HG03196 (cell line): ENCODE measurements at regions not wholly inside any gene's neighbourhood (a gene's known extent, or its start where the extent isn't known, plus 50 kb on each side); places are given as distances from the start of the nearest gene placed in this dataset.

Experiments used
- ATAC-seq: cut with Tn5 transposase; IDR thresholded peaks from one replicate; pipeline ENCODE4 v1.9.1; 2021; ENCODE audit not compliant: unreplicated experiment

DNA sequence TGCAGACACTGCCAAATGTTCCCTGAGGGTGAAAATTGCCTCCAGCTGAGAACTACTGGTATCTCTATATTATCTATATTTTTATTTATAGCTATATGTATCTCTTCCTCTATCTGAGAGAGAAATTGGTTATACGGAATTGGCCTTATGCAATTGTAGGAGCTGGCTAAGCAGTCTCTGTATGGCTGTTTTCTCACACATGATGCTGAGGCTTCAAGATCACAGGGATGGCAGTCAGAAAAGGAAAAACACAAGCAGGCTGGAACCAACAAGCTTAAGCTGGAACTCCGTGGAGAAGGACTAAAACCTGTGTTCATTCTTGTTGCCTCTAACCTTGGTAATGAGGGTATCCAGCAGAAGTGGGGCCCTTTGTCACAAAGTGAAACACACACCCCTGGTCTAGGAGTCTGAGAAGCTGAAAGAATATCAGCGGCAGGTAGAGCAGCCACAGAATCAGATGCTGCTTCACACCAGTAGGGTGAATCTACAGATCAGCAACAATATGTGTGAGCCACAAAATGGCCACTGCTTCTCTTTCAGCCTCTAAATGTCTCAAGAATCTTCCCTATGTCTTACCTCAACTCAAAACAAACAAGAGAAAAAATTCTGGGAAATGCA, 166.5 kb upstream of the PPP1R2C start:
- ATAC-seq, result peak; percentile 39

DNA sequence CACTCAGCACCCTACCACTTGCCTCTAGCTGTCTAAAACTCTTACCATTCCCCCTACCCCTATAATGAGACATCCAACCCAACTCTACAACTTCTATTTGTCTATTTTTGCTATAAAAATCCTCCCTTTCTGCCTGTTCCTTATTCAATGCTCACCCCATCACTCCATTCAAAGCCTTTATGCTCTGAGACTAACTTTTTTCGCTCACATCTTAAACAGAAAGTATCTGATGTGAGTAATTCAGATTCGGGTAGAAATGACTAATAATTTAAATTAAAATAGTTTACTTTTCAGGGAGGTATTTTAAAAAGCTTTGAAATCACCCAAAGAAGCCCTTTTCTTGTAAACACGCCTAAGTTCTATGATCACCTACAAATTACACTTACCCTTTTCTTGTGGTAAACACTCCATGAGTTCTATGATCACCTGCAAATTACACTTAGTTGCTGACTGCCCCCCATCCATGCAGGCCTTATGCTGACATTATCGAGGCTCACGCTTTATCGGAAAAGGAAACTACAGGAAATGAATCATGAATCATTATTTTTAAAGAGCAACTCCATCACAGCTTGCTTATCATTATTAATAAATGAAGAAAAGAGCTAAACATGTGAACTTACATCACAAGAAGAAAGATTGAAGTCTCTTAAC, 168.7 kb upstream of the PPP1R2C start:
- no peak for ATAC-seq

DNA sequence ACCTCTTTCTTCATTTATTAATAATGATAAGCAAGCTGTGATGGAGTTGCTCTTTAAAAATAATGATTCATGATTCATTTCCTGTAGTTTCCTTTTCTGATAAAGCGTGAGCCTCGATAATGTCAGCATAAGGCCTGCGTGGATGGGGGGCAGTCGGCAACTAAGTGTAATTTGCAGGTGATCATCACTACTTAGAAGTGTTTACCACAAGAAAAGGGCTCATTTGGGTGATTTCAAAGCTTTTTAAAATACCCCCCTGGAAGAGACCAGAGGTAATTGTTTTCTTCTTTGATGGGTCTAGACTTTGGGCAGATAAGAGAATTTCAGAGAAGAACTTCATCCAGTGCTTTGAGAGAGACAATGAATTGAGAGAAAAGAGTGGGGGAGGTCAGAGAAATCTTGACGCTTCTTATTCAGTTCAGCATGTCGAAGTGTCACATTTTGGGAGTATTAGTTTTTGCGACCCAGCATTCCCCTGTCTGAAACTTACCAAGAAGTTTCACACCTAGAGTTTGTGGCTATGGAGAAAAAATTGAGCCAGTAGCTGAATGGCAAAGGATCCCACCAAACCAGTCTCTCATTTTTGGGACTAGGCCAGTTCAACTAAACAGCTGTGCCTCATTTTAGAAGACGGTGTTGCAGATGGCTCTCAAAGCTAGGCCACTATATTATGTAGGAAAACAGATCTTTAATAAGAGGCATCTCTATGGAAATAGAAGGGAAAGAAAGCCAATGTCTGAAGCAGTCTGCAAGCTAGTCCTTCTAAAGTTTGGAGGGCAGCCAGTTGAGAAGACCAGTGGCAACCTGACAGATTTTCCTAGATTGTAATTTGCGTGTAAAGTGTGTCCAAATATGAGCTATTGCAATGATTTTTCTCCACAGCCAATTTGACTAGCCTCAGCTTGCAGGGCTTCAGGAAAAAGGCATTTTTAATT, 171.0 kb upstream of the PPP1R2C start:
- ATAC-seq, result no peak

DNA sequence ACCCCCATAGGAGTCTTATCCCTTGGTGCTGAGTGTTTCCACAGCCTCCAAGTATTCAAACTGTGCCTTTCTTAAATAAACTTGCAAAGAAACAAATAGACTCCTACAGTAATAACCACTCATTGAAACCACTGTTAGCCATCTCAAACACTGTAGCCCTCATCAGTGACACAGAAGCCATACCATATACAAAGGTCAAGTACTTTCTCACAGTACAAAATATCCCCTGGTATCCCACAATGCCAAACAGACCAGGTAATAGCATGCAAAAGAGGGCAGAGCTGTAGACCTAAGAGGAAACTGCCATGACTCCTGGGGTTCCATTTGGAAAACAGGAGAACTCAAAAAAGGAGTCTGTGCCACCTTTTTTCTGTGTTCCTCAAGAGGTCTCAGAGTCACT, 173.8 kb upstream of the PPP1R2C start:
- ATAC-seq, result no peak

DNA sequence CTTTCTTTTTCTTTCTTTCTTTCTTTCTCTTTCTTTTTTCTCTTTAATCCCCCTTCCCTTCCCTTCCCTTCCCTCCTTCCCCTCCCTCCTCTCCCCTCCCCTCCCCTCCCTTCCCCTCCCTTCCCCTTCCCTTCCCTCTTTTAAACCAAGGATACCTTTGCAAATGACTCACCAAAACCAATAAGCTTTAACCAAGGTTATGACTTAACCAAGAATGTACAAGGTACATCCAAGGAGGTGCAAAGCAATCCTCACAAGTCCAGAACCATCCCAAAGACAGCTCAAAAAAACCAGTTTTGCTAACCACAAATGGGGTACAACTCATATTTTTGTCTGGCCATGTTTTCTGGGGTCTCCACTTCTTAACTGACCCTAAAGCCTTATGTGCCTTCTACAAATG, 174.7 kb upstream of the PPP1R2C start:
- no peak for ATAC-seq

DNA sequence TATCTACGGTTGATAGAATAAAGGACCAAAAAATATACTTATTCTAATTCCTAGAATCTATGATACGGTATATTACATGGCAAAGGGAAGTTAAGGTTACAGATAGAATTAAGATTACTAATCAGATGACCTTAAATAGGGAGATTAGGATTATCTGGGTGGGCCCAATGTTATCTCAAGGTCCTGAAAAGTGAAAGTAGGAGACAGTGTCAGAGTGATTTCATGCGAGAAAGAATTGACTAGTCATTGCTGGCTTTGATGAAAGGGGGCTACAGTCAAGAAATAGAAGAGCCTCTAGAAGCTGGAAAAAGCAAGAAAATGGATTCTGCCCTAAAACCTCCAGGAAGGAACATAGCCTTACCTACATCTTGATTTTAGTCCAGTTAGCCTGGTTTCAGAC, 176.9 kb upstream of the PPP1R2C start:
- no peak for ATAC-seq

DNA sequence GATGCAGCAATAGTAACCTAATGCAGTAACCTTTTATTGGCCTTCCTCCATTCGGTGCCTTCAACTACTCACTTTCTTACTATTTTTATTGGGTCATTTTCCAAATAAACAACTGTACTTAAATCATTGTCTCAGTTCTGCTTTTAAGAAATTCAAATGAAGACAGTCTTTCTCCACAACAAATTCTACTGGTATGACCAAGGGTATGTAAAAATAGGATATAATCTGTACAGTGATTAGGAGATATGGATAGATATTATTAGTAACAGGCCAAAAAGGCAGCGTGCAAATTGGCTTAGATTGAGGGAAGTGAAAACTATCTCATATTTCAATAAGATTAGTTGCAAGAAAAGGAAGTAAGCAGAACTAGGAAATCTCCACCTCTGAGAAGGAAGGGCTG, 177.4 kb upstream of the PPP1R2C start:
- no peak for ATAC-seq

DNA sequence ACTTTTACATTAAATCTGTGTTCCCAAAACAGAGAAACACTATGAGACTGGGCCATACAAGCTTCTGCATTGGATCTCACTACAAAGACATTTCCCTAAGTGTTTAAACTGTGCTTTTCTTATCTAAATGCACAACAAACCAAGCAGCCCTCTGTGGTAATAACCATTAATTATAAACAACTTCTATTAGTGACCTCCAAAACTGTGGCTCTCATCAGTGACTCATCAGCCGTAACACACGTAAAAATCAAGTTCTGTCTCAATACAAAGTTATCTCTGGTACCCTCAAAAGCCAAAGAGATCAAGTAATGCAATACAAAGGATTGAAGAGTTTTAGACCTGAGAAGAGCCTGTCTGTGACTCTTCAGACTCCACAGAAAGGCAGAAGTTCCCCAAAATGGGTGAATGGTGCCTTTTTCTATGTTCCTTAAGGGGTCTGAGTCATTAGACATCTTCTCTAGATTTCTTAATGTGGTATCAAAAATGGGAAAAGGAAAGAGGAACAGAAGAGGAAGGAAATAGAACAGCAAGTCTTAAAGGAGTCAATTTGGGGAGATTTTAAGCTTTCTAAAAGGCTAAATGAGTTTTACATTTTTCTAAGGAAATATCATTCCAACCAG, 189.8 kb upstream of the PPP1R2C start:
- no peak for ATAC-seq

DNA sequence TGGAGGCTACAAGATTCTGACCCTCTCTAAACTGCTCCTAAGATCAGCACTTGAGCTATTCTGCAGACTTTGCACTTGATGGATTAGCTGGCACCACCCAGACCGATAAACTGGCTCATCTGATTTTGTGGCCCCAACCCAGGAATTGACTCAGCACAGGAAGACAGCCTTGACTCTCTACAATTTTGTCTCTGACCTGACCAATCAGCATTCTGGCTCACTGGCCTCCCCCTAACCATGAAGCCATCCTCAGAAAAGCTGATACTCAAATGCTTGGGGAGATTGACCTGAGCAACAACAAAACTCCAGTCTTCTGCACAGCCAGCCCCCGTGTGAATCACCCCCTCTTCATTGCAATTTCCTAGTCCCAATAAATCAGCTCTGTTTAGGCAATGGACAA, 195.4 kb upstream of the PPP1R2C start:
- no peak for ATAC-seq

DNA sequence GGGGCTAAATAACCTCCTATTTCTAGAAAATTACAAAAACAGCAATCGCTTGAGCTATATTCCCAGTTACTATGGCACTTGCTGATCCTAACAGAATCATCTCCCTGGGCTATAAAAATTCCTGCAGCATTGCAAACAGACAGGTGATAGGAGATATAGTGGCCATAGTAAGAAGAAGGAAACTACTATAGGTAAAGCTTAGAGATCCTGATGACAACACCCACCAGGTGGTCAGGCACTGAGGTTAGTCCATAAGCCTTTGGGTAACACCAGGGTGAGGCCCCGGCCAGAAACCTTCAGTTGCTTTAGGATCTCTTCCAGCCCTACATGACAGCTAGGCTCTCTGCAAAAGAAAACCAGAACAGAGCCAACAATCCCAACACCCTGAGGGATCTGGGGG, 197.9 kb upstream of the PPP1R2C start:
- ATAC-seq, result no peak

DNA sequence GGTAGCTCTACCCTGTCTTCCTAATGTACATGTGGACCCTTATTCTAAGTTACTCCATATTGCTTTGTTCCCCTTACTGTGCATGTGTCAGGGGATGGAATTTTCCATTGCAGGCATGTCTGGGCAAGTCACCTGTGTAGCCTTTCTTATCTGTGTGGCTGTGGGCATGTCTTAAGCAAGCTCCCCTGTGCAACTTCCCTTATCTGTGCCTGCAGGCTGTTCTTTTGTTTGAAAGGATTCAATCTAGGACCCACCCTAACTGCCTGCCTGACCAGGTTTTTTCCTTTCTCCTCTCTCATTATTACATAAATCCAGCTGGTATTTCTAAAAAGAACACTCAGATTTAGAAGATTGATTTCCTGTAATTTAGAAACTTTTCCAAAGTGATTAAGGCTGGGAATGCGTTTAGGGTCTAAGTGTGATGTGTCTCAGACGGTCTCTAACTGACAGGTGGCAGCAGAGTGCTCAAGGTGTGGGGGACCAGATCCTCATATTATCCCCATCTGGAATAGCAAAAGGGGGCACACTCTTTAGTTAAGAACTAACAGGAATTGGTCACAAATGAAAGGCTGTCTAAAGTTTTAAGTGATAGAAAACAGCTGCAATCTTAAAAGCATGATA, 198.9 kb upstream of the PPP1R2C start:
- ATAC-seq, result no peak

DNA sequence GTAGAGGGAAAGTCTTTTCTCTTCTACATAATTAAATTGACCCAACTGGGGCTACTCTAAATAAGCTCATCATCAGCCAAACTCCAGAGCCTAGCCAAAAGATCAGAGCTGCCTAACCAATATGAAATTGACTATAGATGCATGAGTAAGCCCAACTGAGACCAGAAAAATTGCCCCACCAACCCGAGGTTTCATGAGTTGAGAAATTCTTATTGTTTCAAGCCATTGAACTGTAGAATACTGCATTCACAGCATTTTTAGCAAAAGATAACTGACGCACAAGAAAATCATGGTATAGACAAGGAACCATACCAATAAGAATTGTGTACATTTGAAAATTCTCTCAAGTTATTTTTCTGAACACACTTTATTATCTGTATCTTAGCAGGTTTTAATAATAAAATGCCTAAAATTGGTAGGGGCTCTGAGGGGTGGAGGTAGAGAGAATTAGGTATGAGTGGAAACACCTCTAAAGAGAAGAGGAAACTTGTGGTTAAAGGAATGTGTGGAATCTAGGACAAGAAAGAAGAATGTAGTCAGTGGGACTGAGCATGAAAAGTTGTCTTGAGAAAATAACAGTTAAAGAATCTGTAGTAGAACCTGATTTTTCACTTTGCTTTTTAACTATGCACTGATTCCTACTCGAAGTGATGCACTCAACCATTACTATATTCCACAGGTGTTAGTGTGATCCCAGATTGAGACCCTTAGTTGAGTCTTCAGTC, 200.9 kb upstream of the PPP1R2C start:
- no peak for ATAC-seq

DNA sequence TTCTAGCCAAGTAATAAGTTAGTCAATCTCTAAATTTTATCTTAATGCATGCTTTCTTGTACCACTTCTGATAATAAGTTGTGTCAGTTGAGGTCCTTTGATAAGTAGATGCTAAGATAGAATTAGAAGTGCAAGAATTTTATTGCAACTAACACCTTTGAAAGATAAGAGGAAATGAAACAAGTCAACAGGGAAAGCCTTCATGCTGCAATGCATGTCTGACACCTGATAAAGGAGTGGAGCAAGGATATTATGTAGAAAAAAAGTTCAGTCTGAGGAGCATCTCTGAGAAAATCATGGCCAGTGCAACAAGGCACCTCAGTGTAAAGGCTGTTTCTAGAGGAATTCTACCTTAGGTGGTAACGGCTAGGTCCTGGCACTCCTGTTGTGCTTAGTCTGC, 210.7 kb upstream of the PPP1R2C start:
- no peak for ATAC-seq

DNA sequence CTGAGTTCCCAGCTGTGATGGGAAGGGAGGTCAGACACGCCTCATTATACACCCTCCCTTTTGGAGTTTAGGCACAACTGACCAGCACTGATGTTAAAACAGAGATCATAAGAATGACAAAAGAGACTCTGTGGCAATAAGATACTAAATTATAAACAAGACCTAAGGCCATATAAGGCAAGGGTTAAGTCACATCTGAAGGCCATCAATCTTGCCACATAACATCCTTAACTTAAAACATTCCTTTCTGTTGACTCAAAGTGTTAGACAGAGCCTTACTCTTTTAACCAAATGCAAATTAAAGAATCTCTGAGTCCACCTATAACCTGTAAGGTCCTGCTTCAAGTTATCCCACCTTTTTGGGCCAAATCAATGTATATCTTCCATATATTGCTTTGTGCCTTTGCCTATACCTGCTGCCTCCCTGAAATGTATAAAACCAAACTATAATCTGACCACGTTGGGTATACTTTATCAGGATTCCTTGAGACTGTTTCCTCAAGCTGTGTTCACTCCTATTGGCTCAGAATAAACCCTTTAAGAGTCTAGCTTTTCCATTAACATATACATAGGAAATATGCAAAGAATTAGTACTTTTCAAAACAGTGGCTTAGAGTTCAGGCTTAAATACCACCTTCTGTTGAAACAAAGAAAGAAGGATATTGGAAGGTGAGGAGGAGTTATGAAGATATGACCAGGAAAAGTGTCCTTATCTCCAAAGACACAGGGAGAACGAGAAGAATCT, 214.4 kb upstream of the PPP1R2C start:
- ATAC-seq, result no peak

DNA sequence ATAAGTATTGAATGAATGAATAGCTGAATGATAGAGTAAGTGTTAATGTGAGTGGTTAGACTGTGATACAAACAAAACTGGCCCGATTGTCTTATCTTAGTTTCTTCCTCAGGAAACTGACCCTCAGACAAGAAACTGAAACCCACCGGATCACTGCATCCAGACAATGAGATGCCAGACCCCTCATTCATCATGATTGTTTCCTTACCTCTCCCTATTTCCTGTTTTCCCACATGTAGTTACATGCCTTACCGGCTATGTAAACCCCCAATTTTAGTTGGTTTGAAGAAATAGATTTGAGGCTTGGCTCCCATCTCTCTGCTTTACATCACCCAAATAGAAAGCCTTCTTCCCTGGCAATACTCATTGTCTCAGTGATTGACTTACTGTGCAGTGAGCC, 218.9 kb upstream of the PPP1R2C start:
- ATAC-seq, result no peak

DNA sequence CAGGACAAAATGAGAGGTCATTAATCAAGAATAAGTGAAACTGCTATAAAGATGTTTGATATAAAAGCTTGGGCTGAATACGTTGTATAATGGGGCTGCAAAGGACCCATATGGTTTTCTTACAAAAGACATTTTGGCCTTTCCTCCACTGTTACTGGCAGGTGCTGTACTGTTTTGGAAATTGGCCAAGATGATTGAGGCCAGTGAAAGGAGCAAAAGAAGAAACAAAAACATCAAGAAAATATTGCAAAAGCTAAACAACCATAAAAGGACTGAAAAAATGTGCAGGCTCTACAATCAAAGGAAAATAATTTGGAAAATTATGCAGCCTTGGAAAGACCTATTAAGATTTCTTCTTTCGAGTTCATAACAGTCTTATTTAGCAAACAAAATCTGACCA, 222.2 kb upstream of the PPP1R2C start:
- no peak for ATAC-seq

DNA sequence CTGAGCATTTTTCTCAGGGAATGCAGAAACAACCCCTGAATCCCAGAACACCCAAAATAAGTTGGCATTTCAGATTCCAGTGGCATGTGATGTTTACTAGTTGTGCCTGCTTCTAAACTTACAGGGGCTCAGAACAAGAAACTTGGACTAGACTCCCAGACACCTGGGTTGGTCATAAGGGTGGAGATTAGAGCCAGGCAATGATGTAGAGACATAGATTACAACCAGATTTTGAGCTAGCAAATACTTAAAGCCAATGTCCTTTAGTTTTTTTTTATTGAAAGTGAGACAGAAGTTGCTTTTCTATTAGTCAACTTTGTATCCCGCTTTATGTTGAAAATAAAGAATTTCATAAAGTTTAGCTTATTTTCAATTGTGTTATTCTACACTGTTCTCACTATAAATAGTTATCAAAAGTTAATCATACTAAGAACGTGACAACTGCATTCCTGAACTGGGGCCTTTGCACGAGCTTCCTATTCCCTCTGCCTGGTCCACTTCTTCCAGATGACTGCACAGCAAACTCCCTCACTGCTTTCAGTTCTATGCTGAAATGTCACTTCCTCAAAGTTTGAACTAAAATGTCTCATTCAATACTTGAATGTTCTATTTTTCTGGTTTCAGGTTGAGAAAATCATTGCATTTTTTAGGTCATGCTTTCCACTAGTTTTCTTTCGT, 224.7 kb upstream of the PPP1R2C start:
- ATAC-seq, result peak; percentile 85

DNA sequence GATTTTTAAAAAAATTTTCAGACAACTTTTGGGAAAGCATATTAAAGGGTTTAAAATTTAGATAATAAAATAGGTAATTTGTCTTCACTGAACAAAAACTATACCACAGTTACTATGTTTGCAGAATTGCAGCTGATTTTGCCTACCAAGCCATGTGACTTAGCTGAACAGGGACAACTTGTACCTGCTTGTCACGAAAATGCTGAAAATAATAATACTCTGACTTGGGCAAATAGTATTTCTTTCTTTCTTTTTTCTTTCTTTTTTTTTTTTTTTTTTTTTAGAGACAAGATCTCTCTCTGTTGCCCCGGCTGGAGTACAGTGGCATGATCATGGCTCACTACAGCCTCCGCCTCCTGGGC, 225.2 kb upstream of the PPP1R2C start:
- peak; percentile 13 for ATAC-seq

DNA sequence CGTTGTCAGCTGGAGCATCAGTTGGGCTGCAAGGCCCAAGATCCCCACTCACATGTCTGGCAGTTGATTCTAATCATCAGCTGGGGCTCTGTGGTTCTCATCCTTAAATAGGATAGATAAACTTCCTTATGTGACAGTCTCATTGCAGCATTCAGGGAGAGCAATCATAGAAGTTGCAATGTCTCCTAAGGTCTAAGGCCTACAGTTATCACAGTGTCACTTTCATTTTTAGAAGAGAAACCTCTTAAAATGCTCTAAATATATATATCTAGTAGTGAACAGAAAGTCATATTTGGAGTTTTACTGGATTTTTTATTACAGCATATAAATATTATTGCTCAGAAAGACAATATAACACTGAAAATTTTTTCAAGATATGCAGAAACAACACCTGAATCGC, 226.0 kb upstream of the PPP1R2C start:
- ATAC-seq, result no peak
